HG03575 (cell line): ENCODE measurements at regions not wholly inside any gene's neighbourhood (a gene's known extent, or its start where the extent isn't known, plus 50 kb on each side); places are given as distances from the start of the nearest gene placed in this dataset.

Source experiments
- ATAC-seq: cut with Tn5 transposase; IDR thresholded peaks from one replicate; pipeline ENCODE4 v1.9.1; 2021; ENCODE audit not compliant: unreplicated experiment, insufficient number of reproducible peaks, low FRiP score; ENCODE audit errors: extremely low read depth

- peak; percentile 38 for ATAC-seq
These were observed 498.4 kb downstream of the PDGFC start for GRCh38 chr4:156473151-156473550.

GRCh38 chr4:156472624-156473023, 499.0 kb downstream of the PDGFC start:
- no peak for ATAC-seq

GRCh38 chr4:156459584-156459983, 505.9 kb upstream of the CTSO start:
- no peak for ATAC-seq

GRCh38 chr4:156456830-156457229, 503.2 kb upstream of the CTSO start:
- ATAC-seq, result no peak

GRCh38 chr4:156443488-156443887, 489.8 kb upstream of the CTSO start:
- ATAC-seq, result no peak

- ATAC-seq, result no peak
These were observed 489.2 kb upstream of the CTSO start for GRCh38 chr4:156442912-156443311.

GRCh38 chr4:156439576-156440200, 486.0 kb upstream of the CTSO start:
- ATAC-seq, result no peak

- ATAC-seq, result no peak
These were observed 484.0 kb upstream of the CTSO start for GRCh38 chr4:156437666-156438065.

- ATAC-seq, result no peak
These were observed 468.9 kb upstream of the CTSO start for GRCh38 chr4:156422576-156422975.

GRCh38 chr4:156420623-156421022, 467.0 kb upstream of the CTSO start:
- no peak for ATAC-seq

GRCh38 chr4:156419080-156419685, 465.5 kb upstream of the CTSO start:
- no peak for ATAC-seq

GRCh38 chr4:156414406-156414805, 460.7 kb upstream of the CTSO start:
- ATAC-seq, result no peak

- no peak for ATAC-seq
These were observed 459.8 kb upstream of the CTSO start for GRCh38 chr4:156413239-156414135.

- no peak for ATAC-seq
These were observed 457.9 kb upstream of the CTSO start for GRCh38 chr4:156411531-156411930.

GRCh38 chr4:156408749-156409148, 455.1 kb upstream of the CTSO start:
- no peak for ATAC-seq

GRCh38 chr4:156401371-156401770, 447.7 kb upstream of the CTSO start:
- no peak for ATAC-seq

- no peak for ATAC-seq
These were observed 442.9 kb upstream of the CTSO start for GRCh38 chr4:156396534-156396933.

- ATAC-seq, result no peak
These were observed 437.6 kb upstream of the CTSO start for GRCh38 chr4:156391325-156391653.

GRCh38 chr4:156390599-156391324, 437.1 kb upstream of the CTSO start:
- ATAC-seq, result no peak

- no peak for ATAC-seq
These were observed 435.2 kb upstream of the CTSO start for GRCh38 chr4:156388826-156389225.
